Hepatocyte (in vitro differentiated cells): ENCODE measurements at regions not wholly inside any gene's neighbourhood (a gene's known extent, or its start where the extent isn't known, plus 50 kb on each side); places are given as distances from the start of the nearest gene placed in this dataset.
A peak's percentile ranks its signal among the peaks of the same experiment; 100 is the strongest.

Source experiments
- DNase-seq: peaks from one replicate; pipeline ENCODE4 v3.0.0-alpha.2; 2016; ENCODE audit warnings: low spot score
- H2AFZ ChIP-seq: fragments of 200-600 bp; sonication (generic); 2 replicates; pipeline ENCODE4 v1.6.0; 2016; ENCODE audit warnings: antibody characterized with exemption, mild to moderate bottlenecking
- H3K27ac ChIP-seq: fragments of 200-600 bp; sonication (generic); 2 replicates; pipeline ENCODE4 v1.5.1; 2016; ENCODE audit warnings: mild to moderate bottlenecking
- H3K27me3 ChIP-seq: fragments of 200-600 bp; sonication (generic); 2 replicates; pipeline ENCODE4 v1.6.1; 2016
- H3K36me3 ChIP-seq: fragments of 200-600 bp; sonication (generic); replicated peaks from 2 replicates; pipeline ENCODE4 v1.5.1; 2016; ENCODE audit warnings: low read depth; ENCODE audit not compliant: insufficient read depth
- H3K4me1 ChIP-seq: fragments of 200-600 bp; sonication (generic); 2 replicates; pipeline ENCODE4 v1.5.1; 2016; ENCODE audit warnings: mild to moderate bottlenecking, moderate library complexity; ENCODE audit not compliant: insufficient read depth
- H3K4me2 ChIP-seq: fragments of 200-600 bp; sonication (generic); 2 replicates; pipeline ENCODE4 v1.6.0; 2016
- H3K4me3 ChIP-seq: fragments of 200-600 bp; sonication (generic); 2 replicates; pipeline ENCODE4 v1.5.1; 2016; ENCODE audit warnings: mild to moderate bottlenecking
- H3K79me2 ChIP-seq: fragments of 200-600 bp; sonication (generic); 2 replicates; pipeline ENCODE4 v1.6.0; 2017; ENCODE audit warnings: mild to moderate bottlenecking
- H3K9me2 ChIP-seq: fragments of 200-600 bp; sonication (generic); replicated peaks from 2 replicates; pipeline ENCODE4 v1.6.0; 2017; ENCODE audit warnings: mild to moderate bottlenecking; ENCODE audit not compliant: insufficient read depth
- H3K9me3 ChIP-seq: fragments of 200-600 bp; sonication (generic); 2 replicates; pipeline ENCODE4 v1.5.1; 2016; ENCODE audit warnings: low read depth, mild to moderate bottlenecking
- H4K20me1 ChIP-seq: fragments of 200-600 bp; sonication (generic); 2 replicates; pipeline ENCODE4 v1.6.0; 2016; ENCODE audit warnings: mild to moderate bottlenecking; ENCODE audit not compliant: insufficient read depth, poor library complexity, severe bottlenecking
- CTCF ChIP-seq: fragments of 200-600 bp; sonication (generic); IDR thresholded peaks from 2 replicates; pipeline ENCODE4 v1.5.1; 2016; ENCODE audit warnings: antibody characterized with exemption, mild to moderate bottlenecking; ENCODE audit not compliant: poor library complexity
- EZH2 ChIP-seq: fragments of 200-600 bp; sonication (generic); IDR thresholded peaks from 2 replicates; pipeline ENCODE4 v1.6.1; 2016; ENCODE audit warnings: antibody characterized with exemption, mild to moderate bottlenecking, borderline replicate concordance
- EZH2phosphoT487 ChIP-seq: fragments of 200-600 bp; sonication (generic); IDR thresholded peaks from one replicate; pipeline ENCODE4 v1.6.1; 2018; ENCODE audit warnings: antibody characterized with exemption, mild to moderate bottlenecking, low read depth, moderate library complexity; ENCODE audit not compliant: unreplicated experiment, severe bottlenecking
- WGBS: methylation state at CpG from one replicate; pipeline ENCODE4 v1.1.6; 2016; ENCODE audit warnings: low lambda C conversion rate; ENCODE audit errors: missing lambda C conversion rate; 5-methylcytosine and 5-hydroxymethylcytosine counted together

GRCh38 chr5:51678330-51678729 is 295.1 kb downstream of the ISL1 start:
- no peaks in the 10 kb centered on the region for H3K4me1 ChIP-seq
- TF ChIP-seq EZH2phosphoT487: no peak
- no peak for TF ChIP-seq EZH2
- TF ChIP-seq CTCF: no peak

GRCh38 chr5:51679286-51679685 is 296.0 kb downstream of the ISL1 start:
- Histone ChIP-seq H3K27ac (no peak overlapping the region), H3K4me3 (no peak overlapping the region), H3K27me3 (no peaks in the 10 kb centered on the region), H2AFZ (no peak overlapping the region), H3K36me3 (no peaks in the 10 kb centered on the region), H4K20me1 (no peaks in the 10 kb centered on the region), H3K9me3 (no peaks in the 10 kb centered on the region), H3K4me2 (no peak overlapping the region), H3K9me2 (no peaks in the 10 kb centered on the region), H3K4me1 (no peaks in the 10 kb centered on the region), H3K79me2 (no peaks in the 10 kb centered on the region)
- TF ChIP-seq EZH2 (no peak), CTCF (no peak), EZH2phosphoT487 (no peak)
- no peak for DNase-seq

More at GRCh38 chr5:51678330-51678729, 295.1 kb downstream of the ISL1 start:
- no peak for DNase-seq
- WGBS: 71% methylated on average over 3 of the region's 3 CpGs
- H3K27me3 ChIP-seq: no peaks in the 10 kb centered on the region
- H3K27ac ChIP-seq: no peak overlapping the region
- no peak overlapping the region for H3K4me2 ChIP-seq
- H4K20me1 ChIP-seq: no peaks in the 10 kb centered on the region
- H3K9me2 ChIP-seq: no peaks in the 10 kb centered on the region
- H3K9me3 ChIP-seq: no peaks in the 10 kb centered on the region
- no peak overlapping the region for H3K4me3 ChIP-seq
- H2AFZ ChIP-seq: no peak overlapping the region
- no peaks in the 10 kb centered on the region for H3K36me3 ChIP-seq
- no peaks in the 10 kb centered on the region for H3K79me2 ChIP-seq

GRCh38 chr5:51684794-51685355 is 301.6 kb downstream of the ISL1 start:
- Histone ChIP-seq H3K36me3 (no peaks in the 10 kb centered on the region), H3K9me2 (no peaks in the 10 kb centered on the region), H4K20me1 (no peaks in the 10 kb centered on the region), H2AFZ (no peak overlapping the region), H3K4me1 (no peaks in the 10 kb centered on the region), H3K4me2 (no peak overlapping the region), H3K79me2 (no peaks in the 10 kb centered on the region), H3K27ac (no peak overlapping the region), H3K9me3 (no peaks in the 10 kb centered on the region), H3K4me3 (no peak overlapping the region), H3K27me3 (no peaks in the 10 kb centered on the region)
- WGBS: 99% methylated on average over 2 of the region's 2 CpGs
- no peak for DNase-seq
- TF ChIP-seq EZH2phosphoT487 (no peak), CTCF (peak; percentile 31), EZH2 (no peak)

GRCh38 chr5:51685419-51685818 is 302.2 kb downstream of the ISL1 start:
- Histone ChIP-seq H3K36me3 (no peaks in the 10 kb centered on the region), H3K4me1 (no peaks in the 10 kb centered on the region)

More at GRCh38 chr5:51685419-51685818, 302.2 kb downstream of the ISL1 start:
- Histone ChIP-seq H3K79me2 (no peaks in the 10 kb centered on the region), H3K4me2 (no peak overlapping the region), H3K9me3 (no peaks in the 10 kb centered on the region), H3K4me3 (no peak overlapping the region), H3K27me3 (no peaks in the 10 kb centered on the region), H3K9me2 (no peaks in the 10 kb centered on the region), H3K27ac (no peak overlapping the region), H4K20me1 (no peaks in the 10 kb centered on the region), H2AFZ (no peak overlapping the region)
- WGBS: 92% methylated on average over 3 of the region's 3 CpGs
- DNase-seq: no peak
- no peak for TF ChIP-seq CTCF
- no peak for TF ChIP-seq EZH2phosphoT487
- no peak for TF ChIP-seq EZH2
